Ammon's horn (tissue), 1 donor: ENCODE measurements at regions not wholly inside any gene's neighbourhood (a gene's known extent, or its start where the extent isn't known, plus 50 kb on each side); places are given as distances from the start of the nearest gene placed in this dataset.
A peak's percentile ranks its signal among the peaks of the same experiment; 100 is the strongest.
"Not testable (repeated sequence)": the region's sequence is repeated elsewhere in the genome, so short reads cannot be mapped to it uniquely, and the experiment has no call there.

Experiments used
- DNase-seq: peaks from one replicate; pipeline ENCODE4 v3.0.0-alpha.2; 2016; ENCODE audit warnings: low spot score

DNA sequence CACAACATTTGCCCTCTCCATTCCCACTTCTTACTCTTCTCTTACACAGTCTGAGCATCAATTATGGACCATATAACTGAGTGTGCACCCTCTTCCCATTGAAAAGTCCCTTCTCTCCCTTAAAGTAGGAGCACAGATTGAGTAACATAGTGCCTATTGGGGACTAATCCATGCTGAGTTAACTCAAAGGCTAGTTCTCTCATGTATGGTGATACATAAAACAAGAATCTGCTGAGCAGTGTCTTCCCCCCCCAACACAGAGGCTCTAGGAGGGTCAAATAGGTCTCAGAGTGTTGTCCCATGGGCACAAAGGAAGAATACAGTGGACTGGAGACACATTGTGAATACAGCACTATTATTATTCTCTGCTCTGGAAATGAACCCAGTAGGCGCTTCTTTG lies 274.6 kb upstream of the BOD1L1 start:
- no peak for DNase-seq

DNA sequence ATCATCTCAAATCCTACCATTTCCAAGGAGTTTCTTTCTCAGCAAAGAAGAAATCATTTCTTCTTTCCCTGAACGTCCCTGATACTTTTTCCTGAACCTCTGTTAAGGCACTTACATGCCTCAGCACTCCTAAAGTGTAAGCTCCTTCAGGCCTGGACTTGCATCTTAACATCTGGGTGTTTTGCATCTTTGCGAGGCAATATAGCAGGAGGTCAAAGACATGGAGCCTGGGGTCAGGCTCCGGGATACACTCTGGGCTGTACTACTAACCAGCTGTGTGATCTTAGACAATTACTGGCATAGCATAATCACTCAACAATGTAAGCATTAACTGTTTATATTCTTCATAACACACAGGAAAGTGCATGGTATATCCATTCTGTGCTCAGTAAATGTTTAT lies 275.5 kb upstream of the BOD1L1 start:
- no peak for DNase-seq

DNA sequence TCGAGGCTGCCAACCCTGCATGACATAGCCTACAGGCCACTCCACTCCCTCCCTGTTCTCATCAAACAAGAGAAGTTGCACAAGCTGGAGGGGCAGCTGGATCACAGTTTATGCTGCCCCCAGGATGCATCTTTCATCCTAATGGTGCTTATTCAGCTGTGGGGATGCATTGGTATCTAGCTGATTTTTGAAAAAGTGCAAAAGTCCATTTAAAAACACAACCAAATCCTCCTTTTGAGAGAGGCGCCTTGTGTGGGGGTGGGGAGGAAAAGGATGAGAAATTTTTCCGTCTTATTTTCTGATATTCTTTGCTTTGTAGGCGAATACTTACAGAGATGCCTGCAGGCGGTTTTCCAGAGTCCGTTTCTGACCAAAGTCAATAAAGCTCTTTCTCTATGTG lies 276.4 kb upstream of the BOD1L1 start:
- no peak for DNase-seq

DNA sequence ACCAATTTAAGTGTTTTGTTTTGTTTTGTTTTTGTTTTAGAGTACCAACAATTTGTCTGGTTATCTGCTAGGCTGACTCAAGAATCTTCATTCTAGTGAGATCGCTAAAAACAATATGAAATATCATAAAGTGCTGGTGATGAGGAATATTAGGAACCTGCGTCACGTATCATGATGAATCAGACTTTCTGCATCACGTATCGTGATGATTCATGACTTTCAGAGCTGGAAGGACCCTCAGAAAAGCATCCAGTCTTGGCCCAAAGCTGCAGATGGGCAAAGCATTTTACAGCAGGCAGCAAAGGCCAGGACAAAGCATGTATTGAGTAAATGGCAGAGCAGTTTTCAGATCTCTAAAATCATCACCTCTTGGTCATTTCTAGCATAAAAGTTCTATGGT lies 278.0 kb upstream of the BOD1L1 start:
- no peak for DNase-seq

DNA sequence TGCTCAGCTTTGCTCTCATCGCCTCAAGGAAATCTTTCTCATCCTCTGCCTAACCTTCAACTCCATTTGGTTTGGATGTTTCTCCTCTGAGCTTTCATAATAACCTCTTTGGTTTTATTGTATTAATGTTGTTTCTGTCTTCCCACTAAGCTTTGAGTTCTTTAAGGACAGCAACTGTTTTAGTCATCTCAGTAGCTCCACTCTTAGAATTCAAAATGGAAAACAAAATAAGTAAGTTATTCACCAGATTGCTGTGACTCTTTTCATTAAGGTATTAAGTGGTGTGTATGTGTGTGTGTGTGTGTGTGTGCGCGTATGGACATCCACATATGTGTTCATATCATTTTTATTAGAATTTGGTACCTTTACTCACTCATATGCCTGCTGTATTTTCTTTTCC lies 279.2 kb upstream of the BOD1L1 start:
- DNase-seq: no peak

DNA sequence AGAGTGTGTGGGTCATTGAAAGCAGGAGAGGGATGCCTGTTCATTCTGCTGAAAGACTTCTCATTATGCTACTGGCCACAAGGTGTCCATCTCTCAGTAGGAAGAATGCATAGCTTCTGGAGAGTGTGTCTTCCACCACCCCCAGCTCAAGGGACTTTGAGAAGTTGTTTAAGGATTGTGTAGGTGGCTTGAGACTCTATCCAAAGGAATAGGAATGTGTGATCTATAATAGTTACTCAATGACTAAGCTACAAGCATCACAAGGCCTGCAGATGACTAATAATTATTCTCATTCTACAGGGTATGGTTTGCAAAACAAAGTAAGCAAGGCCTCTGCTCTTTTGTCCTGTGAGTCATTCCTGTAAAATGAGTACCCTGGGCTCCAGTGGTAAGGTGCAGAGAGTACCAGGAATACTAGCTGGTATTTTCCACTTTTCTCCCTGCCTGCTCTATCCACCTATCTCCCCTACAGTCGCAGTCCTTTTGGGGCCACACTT lies 279.8 kb upstream of the BOD1L1 start:
- DNase-seq: no peak

DNA sequence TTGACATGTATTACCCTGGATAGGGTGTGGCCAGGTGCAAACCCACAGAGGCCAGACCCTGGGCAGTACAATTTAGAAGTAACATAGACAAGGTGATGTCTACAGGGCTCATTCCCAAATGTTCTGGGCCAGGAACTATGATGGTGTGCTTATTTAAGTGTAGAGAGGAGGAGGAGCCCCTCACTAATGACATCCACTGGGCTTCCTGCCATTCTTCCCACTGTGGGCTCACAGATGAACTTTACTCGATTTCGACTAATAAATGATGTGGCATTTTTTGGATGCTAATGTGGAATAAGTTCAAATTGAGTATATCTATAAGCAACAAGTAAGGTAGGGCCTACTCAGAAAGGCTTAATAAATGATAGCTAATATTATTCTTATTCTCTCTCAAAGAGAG lies 280.9 kb upstream of the BOD1L1 start:
- DNase-seq: no peak

DNA sequence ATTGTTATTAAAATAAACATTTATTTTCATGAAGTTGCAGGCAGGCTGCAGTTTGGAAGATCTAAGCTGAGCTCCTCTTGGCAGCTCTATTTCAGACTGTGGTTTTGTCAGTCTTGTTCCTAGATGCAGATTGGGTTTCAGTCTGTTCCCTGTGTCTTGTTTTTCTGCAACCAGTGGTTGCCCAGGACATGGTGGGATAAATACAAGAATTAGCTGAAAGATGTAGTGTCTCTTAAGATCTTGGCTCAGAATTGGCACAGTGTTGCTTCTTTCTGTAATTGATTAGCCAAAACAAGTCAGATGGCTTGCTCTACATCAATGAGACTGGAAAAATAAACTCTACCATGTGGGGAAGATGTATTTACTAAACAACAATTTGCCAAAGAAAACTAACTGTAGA lies 283.0 kb upstream of the BOD1L1 start:
- DNase-seq: no peak

DNA sequence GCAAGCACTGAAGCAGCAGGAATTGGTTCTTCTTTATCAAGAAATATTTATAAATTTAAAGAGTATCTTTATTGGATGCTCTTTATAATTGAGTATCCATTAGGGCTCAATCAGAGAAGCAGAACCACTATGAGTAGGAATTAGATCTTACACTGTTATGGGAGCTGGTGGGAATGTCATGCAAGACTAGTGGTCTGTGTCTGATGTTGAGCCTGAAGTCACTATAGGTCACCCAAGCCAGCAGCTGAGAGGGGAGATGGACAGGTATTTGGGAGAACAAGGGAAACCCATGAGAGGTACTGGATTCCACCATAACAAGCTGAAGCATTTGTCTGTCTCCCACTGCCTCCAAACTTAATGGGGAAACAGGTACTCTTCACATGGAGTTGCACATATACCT lies 283.7 kb upstream of the BOD1L1 start:
- DNase-seq: no peak

DNA sequence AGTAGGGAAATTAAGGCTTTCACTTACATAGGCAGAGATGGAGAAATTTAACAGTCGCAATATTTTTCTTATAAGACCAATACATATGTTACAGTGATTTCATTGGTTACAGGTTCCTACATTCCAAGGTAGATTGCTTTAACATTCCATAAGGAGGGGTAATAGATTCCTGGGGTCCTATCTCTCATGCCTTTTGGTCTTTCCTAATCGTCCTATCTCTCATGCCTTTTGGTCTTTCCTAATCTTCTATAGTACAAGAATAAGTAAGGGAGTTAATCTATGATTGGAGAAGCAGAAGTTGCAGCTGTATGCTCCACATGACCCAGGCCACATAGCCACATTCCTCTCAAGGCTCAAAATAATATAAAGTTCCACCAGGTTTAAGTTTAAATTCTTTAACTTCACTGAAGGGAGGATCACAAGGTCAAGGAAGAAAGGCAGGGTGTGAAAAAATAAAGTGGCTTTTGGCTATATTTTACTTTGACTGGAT lies 285.0 kb upstream of the BOD1L1 start:
- no peak for DNase-seq

DNA sequence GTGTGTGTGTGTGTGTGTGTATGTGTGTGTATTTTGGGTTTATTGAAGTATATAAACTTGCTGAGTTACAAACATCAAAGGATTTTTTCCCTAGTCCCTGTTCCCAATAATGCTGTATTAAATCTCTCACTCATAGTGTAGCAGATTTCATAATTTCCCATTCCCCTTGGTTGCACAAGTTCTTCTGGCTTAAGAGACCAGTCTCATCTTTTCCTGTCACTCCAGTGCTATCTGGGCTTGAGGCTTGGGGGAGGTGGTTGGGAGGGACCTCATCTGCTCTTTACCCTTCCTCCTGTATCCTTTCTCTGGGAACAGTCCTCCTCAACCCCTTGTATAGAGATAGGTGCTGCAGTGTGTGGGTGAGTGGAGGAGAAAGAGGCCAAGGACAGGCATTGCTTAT lies 285.4 kb upstream of the BOD1L1 start:
- DNase-seq: no peak

DNA sequence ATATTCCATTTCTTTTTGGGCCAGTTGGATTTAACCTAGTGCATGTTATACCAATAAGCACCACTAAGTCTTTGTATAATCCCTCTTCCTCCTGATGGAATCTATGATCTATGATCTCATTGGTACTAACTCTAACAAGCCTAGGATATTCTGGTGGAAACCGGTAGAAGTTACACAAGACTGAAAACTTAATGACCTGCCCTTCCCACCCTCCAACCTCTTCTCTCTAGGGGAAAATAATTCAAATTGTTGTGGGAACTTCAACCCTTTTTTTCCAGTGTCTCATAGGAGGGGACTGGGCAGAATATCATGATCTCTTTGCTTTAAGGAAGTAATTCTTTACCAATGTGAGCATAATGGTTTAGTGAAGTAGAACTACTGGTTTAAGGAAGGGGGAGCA lies 289.5 kb upstream of the BOD1L1 start:
- DNase-seq: no peak

DNA sequence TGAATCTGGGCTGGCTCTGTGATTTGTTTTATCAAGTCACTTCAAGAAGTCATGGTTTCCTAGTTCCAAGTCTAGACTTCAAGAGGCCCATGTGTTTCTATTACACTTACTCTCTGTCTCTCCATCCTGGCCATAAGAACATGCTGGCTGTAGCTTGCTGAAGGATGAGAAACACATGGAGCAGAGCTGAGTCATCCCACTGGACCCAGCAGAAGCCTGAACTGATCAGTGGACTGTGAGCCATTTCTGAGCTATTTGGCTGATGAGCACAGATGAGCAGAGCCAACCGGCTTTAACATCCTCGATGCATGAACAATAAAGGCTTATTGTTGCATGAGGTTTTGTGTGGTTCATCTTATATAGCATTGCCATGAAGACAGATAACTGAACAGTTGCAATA lies 290.6 kb upstream of the BOD1L1 start:
- DNase-seq: no peak

DNA sequence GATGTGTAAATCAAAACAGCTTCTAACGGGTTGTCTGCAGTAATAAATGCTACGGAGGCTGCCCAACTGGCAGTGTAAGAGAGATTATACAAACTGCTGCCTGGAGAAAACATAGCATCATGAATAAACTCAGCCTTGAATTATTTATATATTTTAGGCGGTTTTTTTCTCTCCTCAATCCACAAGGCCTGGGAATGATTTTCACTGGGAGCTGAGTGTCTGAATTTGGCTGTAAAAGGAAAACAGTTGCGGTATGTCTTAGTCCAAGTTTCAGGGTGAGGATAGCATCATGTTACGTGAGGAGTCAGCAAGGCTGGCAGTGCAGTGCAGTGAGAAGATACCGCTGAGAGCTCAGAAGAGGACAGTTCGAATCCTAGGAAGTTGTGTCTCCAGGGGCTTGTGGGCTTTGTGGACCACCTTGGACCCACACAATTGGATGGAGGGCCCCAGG lies 291.5 kb upstream of the BOD1L1 start:
- peak; percentile 8 for DNase-seq

DNA sequence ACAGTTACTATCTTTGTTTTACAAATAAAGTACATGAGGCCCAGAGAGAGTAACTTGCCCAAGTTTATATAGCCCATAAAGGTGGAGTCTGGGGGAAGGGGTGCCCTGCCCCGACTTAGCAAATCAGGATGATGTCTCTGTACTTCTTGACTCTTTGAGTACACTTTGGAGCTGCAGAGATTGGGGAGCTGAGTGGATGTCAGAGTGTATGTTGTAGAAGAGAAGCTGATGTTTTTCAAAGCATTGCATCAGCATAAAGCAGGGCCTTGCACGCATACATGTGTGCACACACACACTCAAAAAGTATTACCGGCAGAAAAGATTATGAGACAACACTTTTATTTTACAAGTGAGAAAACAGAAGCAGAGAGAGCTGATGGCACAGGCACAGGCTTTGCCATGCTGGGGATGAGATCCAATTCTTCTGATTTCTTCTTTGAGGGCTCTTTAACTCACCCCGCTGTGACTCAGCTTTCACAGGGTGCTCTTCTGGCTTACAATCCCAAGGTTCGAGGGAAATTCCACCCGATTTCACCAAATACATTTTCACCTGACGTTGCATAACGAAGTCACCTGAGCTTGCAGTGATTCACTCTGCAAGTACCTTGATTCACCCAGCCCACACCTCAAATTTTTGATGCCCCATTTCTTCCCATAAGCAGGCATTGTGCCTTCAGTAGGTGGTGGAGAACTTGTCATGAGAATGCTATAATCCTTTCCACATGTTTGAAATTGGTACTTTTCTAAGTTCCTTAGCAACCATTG lies 292.8 kb upstream of the BOD1L1 start:
- DNase-seq: no peak

DNA sequence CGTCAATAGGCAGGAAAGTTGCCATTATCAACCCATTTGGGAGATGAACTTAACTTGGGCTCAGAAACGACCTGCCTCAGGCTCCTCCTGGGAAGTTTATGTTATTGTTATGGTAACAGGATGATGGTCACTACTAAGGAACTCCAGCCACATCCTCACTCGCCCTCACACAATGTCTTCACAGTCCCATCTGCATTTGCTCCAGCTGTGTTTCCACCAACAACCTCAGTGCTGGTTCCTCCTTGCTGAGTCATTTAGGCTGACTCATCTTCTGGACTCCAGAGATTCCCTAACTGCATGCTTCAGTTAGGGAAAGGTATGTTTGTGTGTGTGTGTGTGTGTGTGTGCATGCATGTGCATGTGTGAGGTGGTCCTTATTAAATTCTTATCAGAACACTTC lies 293.4 kb upstream of the BOD1L1 start:
- DNase-seq: no peak

DNA sequence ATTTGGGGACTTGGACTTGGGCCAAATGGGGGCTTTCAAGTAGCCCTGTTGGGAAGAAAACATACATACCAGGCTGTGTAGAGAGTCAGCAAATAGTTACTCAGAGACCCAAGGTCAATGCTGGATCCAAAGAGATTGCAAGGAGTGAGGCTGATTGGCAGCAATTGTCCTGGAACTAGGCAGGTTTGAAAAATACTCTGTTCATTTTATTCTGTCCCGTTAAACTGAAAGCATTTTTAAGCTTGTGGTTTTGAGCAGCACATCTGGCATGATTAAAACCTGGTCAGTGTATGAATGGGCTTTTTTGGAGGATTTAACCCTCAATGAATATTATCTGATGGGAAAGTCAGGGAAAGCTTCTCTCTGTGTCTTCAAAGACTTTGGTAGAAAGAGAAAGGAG lies 294.3 kb upstream of the BOD1L1 start:
- no peak for DNase-seq

DNA sequence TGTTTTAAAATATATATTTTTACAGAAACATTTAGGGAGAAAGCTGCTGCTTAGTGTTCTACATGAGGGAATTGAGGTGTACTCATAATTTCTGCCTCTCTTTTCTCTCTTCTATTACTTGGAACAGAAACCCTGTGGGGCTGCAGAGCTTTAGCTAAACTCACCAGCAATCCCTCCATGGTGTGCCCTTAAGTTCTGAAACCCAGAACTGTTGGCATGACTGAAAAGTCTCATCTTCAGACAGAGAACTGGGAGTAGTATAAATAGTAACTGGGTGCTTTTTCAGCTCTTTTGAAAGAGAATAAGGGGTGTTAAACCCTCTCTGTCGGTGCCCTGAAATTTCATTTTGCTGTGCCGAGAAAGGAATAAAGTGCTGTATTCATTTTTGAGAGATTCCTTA lies 294.9 kb upstream of the BOD1L1 start:
- DNase-seq: no peak

DNA sequence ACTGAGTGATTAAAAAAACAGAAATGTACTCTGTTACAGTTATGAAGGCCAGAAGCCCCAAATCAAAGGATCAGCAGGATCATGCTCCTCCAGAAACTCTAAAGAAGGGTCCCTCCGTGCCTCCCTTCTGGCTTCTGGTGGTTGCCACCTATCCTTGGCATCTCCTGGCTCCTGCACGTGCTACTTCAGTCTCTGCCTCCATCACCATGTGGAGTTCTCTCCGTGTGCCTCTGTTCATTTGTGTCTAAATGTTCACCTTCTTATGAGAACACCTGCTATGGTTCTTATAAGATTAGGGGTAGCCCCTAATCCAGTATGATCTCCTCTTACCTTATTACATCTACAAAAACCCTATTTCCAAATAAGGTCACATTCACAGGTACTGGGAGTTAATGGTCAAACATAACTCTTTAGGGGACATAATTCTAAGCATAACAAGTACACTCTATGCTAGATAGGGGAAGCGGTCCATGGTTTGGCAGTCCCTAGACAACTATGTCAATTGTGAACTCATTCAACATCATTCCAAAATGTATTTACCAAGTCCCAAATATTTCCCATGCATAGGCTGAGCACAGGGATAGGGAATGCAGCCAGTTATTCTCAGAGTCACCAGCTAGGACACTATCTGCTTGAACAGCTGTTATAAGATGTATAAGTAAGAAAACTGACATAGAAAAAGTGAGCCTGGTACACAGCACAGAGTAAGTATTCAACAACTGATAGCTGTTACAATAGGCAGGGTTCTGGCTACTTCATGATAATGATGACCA lies 295.5 kb upstream of the BOD1L1 start:
- DNase-seq: no peak

DNA sequence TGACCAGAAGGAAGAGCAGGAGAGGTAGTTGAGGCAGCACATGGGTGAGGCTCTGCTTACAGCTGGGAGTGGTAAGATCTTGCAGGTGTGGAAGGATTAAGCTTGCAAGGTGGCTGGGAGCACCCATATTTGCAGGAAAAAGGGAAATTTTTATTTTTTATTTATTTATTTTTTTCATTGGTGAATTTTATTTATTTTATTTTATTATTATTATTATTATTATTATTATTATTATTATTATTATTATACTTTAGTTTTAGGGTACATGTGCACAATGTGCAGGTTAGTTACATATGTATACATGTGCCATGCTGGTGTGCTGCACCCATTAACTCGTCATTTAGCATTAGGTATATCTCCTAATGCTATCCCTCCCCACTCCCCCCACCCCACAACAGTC lies 297.4 kb upstream of the BOD1L1 start:
- not testable (repeated sequence) for DNase-seq

DNA sequence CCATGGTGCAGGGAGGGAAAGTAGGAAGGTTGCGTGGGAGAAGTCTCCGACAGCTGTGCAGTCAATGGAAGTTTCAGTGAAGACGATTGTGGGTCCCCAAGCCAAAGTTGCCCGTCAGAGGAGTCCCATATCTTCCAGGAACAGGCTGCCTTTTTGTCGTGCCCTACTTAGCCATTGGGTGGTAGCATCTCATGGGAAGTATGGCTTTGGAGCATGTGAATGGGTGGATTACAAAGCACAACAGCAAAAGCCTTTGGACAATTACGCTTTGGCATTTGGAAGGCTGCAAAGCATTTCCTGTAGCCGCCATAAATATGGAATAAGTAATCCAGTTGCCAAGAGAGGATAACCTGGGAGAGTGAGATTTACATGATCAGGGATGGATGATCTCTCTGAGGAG lies 300.7 kb upstream of the BOD1L1 start:
- DNase-seq: no peak

DNA sequence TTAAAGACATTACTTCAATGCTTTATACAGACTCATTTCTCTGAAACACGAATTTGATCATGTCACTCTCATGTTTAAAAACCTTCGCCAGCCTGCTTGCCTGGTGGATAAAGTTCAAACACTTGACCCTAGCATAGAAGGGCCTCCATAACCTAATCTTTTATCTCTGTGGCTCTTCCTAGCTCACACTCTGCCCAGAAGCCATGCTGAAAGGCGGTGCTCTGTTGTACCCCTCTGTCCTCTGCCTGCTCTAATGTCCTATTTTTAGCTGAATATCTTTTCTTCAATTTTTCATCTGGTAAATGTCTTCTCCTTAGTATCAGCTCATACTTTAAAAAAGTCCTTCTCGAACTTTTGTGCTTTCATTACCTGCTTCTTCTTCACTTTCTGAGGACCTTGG lies 302.6 kb upstream of the BOD1L1 start:
- DNase-seq: no peak

DNA sequence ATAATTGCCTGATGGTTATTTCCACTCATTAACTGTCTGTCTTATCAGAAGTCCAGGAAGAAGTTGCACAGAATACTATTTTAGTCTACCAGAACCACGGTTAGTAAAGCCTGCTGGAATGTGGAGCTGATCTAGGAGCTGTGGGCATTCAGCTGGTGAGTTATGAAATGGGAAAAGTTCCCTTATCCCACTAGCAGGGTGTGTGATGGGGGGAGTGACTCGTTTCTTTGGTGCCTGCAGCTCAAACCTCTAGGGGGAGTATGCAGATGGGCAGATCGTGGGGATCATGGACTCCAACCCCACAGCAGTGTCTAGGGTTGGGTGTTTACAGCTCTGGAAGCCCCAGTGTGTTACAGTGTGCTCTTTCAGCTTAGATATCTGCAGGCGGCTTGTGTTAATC lies 305.7 kb upstream of the BOD1L1 start:
- DNase-seq: no peak
